NCI-H82 treated with DMSO at 0.1 percent for 48 hours (cell line): ENCODE measurements at regions not wholly inside any gene's neighbourhood (a gene's known extent, or its start where the extent isn't known, plus 50 kb on each side); places are given as distances from the start of the nearest gene placed in this dataset.
"Not testable (repeated sequence)": the region's sequence is repeated elsewhere in the genome, so short reads cannot be mapped to it uniquely, and the experiment has no call there.

Experiments used
- DNase-seq: peaks from one replicate; lab custom pipeline; 2025; ENCODE audit not compliant: unreplicated experiment; lab: John Stamatoyannopoulos, UW

GRCh38 chr2:62412347-62412742 is 93.7 kb downstream of the TMEM17 start:
- no peak for DNase-seq

DNA sequence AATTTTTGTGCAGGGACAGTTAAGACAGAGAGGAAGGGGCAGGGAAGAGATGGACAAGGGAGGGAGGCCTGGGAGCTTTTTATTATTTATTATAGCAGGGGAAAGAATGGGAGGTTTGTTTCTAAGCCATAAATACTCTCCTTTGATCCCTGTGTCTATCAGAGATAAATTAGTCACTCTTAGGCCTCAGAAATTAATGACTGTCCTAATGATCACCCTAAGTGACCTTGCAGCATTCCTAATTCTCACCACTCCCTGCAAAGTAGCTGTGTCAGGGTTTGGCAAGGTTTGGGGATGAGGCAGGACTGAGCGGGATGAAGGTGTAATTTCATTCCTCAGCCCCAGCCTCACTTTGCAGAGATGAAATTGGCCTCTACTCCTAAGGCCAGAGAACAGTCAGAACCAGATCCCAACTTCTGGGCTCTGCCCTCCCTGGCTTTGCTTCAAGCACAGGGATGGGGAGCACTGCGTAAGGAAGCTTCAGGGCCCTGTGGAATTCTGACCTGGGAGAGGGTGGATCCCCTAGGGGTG is 95.0 kb downstream of the TMEM17 start:
- no peak for DNase-seq

DNA sequence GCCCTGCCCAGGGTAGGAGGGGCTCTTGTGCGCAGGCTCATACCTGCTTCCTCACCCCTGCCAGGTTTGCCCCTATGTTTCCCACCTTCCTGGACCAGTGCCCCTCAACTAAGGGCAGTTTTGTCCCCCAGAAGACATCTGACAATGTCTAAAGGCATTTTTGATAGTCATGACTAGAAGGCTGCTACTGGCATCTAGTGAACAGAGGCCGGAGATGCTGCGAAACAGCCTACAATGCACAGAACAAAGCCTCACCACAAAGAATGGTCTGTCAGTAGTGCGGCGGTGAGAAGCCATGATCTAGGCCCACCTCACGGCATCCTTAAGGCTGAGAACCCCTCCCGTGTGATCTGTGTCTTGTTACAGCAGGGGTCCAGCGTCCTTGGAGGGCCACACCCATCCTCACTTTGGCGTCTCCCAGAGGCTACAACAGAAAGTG is 96.0 kb downstream of the TMEM17 start:
- DNase-seq: no peak

- DNase-seq: no peak
These were observed 96.6 kb downstream of the TMEM17 start for GRCh38 chr2:62409442-62409841.

DNA sequence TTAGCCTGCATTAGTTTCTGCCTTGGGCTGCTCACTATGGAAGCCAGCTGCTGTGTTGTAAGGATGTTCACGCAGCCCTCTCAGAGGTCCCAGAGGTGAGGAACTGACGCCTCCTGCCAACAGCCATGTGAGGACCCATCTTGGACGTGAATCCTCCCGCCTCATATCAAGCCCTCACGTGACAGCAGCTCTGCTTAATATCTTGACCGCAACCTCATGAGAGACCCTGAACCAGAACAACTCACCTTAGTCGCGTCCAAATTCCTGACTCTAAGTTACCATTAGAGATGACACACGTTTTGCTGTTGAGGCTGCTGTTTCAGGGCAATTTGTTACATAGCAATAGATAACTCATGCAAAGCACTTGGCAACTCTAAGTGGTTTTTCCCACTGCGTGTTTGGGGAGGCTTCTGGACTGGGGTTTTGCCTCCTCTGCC is 97.7 kb downstream of the TMEM17 start:
- no peak for DNase-seq

- no peak for DNase-seq
These were observed 98.2 kb downstream of the TMEM17 start for GRCh38 chr2:62407838-62408237.

GRCh38 chr2:62407401-62407800 is 98.6 kb downstream of the TMEM17 start:
- DNase-seq: no peak

- DNase-seq: no peak
These were observed 99.4 kb downstream of the TMEM17 start for GRCh38 chr2:62406573-62407043.

DNA sequence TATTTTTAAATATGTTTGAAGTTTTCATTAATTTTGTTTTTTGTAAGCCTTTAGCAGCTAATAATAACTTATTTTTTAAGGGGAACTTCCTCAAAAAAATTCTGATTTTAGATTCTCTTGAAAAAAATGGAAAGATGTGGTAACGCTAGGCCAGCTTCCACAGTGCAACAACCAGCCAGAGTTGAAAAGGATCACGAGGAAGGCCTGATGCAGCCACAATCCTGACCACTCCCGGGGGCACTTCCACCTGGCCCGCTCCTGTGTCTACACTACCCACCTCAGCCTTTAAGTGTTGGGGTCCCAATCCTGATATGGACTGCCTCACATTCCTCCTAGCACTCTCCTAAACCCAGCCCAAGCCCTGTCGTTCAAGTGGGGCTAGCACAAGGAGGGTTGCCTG is 101.1 kb downstream of the TMEM17 start:
- no peak for DNase-seq

DNA sequence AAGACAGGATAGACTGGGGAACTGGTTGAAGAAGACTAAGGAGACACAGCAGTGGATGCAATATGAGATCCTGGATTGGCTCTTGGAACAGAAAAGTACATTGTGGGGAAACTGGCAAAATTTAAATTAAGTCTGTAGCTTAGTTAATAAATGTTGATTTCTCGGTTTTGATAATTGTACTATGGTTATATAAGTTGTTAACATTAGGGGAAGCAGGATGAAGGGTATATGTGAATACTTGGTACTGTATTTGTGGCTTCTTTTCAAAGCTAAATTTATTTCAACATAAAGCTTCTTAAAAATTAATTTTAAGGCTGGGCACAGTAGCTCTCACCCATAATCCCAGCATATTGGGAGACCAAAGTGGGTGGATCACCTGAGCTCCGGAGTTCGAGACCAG is 103.8 kb downstream of the TMEM17 start:
- DNase-seq: no peak

DNA sequence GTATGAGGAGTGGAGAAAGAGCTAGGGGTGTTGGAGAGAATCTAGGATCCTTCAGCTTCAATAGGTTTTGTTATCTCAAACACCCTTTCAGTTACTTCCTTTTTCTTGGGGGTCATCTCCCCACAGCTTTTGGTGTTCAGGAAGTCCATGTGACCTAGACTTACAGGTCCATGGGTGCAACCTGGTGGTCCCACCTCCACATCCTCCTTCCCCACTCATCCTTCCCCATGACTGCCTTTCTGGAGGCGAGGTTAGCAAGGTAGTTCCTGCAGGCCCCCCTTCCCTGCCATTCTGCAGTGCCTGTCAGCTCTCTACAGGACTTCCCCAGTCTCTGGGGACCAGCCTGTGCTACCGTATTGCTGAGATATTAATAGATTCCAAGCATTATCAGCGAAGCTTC is 107.6 kb downstream of the TMEM17 start:
- no peak for DNase-seq

DNA sequence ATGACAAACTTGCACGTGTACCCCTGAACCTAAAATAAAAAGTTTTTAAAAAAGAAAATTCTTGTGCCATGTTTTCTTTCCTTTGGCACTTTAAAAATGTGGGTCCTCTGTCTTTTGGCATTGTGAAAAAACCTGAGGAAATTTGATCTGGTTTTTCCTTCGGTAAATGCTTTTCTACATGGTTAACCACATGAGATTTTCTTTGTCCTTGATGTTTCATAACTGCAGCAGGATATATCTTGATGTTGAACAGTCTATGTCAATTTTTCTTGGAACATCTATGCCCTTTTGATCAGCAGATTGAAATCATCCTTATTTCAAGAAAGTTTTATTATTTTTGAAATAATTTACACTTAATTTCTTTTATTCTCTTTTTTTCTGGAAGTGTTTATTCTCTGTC is 109.1 kb downstream of the TMEM17 start:
- DNase-seq: no peak

- no peak for DNase-seq
These were observed 112.7 kb downstream of the TMEM17 start for GRCh38 chr2:62393293-62393692.

- DNase-seq: no peak
These were observed 114.3 kb downstream of the TMEM17 start for GRCh38 chr2:62391696-62392095.

DNA sequence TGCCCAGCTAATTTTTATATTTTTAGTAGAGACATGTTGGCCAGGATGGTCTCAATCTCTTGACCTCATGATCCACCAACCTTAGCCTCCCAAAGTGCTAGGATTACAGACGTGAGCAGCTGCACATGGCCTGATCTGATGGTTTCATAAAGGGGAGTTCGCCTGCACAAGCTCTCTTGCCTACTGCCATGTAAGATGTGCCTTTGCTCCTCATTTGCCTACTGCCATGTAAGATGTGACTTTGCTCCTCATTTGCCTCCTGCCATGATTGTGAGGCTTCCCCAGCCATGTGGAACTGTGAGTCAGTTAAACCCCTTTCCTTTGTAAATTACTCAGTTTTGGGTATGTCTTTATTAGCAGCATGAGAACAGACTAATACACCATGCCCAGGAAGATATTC is 119.6 kb downstream of the TMEM17 start:
- DNase-seq: not testable (repeated sequence)

- no peak for DNase-seq
These were observed 122.1 kb downstream of the TMEM17 start for GRCh38 chr2:62383846-62384245.

DNA sequence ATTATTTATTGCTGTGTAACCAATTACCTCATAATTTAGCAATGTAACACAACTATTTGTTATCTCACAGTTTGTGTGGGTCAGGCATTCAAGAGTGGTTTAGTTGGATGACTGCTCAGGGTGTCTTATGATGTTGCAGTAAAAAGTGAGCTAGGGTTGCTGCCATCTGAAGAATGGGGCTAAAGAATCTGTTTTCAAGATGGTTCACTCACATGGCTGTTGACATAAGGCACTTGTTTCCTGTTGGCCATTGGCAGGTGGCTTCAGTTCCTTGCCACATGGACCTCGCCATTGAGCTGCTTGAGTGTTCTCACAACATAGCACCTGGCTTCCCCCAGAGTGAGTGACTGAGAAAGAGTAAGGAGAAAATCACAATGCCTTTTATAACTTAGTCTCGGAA is 123.2 kb downstream of the TMEM17 start:
- DNase-seq: no peak

- DNase-seq: no peak
These were observed 123.9 kb downstream of the TMEM17 start for GRCh38 chr2:62382122-62382521.

DNA sequence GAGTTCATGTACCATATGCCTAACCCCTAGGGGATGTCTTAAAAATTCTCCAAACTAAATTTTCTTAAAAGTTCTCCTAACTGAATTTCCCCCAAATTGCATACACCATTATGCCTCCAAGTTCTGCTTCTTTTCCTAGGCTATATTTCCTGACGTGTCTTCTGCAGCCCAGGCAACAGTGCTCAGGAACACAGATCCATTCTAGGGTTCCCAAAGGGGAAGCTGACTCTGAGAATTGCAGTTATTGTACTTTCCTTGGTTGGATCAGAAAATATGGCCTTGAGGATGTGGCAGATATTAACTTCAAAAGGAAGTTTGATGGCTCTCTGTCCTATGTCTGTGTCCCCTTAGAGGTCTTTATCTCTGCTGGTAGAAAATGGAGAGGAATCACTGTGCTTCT is 124.3 kb downstream of the TMEM17 start:
- DNase-seq: no peak

- no peak for DNase-seq
These were observed 126.4 kb downstream of the TMEM17 start for GRCh38 chr2:62379566-62379965.

GRCh38 chr2:62375113-62375420 is 130.9 kb downstream of the TMEM17 start:
- DNase-seq: no peak

DNA sequence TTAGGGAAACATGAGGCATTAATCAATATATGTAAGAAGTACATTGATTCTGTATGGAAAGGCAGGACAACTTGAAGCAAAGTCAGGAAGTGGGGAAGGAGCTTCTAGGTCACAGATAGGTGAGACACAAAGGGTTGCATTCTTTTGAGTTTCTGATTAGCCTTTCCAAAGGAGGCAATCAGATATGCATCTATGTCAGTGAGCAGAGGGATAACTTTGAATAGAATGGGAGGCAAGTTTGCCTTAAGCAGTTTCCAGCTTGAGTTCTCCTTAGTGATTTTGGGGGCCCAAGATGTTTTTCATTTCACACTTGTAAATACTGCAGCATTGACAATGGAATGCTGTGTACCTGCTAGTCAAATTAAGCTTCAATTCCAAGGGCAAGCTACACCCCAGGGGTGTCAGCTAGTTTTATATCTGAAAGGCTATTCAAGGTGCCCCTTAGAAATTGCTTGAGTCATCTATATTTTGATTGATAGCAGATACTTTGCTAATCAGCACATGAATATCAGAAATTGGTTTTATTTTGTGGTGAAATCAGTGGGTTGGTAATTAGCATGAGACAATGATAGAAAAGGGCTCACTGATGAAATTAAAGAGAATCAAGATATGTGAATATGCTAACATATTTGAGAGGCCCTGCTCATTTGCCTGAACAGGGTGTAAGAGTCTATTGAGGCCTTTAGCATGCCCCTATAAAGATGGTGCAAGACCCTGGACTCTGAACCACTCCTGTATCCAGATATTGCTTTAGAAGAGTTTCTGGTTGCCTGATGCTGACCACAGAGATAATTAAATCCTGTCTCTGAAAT is 131.5 kb downstream of the TMEM17 start:
- DNase-seq: no peak

DNA sequence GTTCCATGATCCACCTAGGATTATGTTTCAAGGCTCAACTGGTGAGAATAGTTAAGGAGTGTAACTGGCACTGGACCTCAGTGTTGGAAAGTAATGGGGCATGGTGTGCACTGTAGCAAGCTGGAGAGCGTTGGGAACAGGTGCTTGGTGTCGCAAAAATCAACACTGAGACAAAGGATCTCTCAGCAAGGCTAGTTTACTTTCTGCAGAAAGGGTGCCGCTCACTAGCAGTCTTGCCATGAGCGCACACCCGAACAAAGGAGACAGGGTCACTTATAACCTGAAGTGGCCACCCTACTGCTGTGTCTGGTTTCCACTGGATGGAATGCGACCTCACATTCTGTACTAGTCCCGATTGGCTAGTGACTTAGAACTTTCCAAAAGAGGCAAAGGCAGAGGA is 133.2 kb downstream of the TMEM17 start:
- DNase-seq: no peak
